ENCODE measurements at regions not wholly inside any gene's neighbourhood (a gene's known extent, or its start where the extent isn't known, plus 50 kb on each side); places are given as distances from the start of the nearest gene placed in this dataset.

DNA sequence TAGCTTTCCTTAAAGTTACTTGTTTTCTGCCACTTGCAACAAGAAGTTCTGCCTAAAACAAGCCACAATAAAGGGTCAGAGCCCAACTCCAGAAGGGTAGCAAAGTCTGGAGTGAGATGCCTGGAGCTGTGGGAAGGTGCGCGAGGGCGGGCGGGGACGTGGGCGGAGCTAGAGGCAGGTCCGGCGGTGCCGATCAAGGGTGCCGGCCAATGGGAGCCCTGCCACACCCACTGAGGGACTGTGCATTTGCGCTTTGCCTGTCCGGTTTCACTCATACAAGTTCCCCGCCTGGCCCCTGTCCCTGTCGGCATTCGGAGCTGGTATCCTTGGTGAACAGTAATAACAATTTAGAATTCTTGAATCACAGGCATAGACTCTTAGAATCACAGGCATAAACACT is 732.4 kb downstream of the MATN1 start:
- in situ Hi-C loops (cut with MboI; ENCODE audit: low sequenced_read_pairs), result no loop called here
- no peaks in the 10 kb centered on the region for H3K9me3 ChIP-seq
- no peak overlapping the region for H3K4me3 ChIP-seq
- no peaks in the 10 kb centered on the region for H3K4me1 ChIP-seq
- no peaks in the 10 kb centered on the region for H3K36me3 ChIP-seq (replicated peaks)
- no peaks in the 10 kb centered on the region for H3K27me3 ChIP-seq (ENCODE audit: low read depth)
- DNase-seq (ENCODE audit: low spot score in 2 of 2), result no peak

DNA sequence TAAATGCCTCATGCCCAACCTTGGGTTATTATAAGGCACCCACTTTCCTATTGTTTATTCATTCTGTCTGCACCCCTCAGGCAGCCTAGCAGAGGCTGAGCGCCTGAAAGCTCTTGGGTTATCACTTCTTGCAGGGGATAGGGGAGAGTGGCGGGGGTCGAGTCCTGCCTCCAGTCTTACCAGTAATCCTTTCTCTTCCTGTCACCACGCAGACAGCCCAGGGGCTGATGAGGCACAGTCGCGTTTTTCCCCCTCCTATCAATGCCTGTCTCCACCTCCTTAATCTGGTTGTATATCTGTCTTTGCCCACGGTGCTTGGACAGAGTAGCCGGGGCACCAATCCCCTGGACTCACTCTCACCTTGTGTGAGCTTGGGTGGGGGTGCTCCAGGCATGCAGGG is 733.1 kb downstream of the MATN1 start:
- Histone ChIP-seq H3K4me3 (no peak overlapping the region), H3K9me3 (no peaks in the 10 kb centered on the region), H3K27me3 (ENCODE audit: low read depth) (no peaks in the 10 kb centered on the region), H3K36me3 (replicated peaks) (no peaks in the 10 kb centered on the region), H3K4me1 (no peaks in the 10 kb centered on the region)
- in situ Hi-C loops (cut with MboI; ENCODE audit: low sequenced_read_pairs), result no loop called here
- no peak for DNase-seq (ENCODE audit: low spot score in 2 of 2)

DNA sequence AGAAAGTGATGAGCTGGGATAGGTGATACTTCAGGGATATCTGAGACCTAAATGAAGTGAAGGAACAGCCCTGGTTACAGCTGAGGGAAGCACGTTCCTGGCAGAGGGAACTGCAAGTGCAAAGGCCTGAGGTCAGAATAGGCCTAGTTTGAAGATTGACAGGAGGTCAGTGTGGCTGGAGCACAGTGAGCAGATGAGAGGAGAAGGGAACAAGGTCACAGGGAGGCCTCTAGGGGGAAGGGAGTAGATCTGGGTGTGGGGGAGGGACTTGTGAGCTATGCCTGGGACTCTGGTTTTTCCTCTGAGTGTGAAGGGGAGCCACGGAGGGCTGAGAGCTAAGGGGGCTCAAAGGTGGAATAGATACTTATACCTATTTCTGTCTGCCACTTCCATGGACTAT is 736.4 kb downstream of the MATN1 start:
- in situ Hi-C loops (cut with MboI; ENCODE audit: low sequenced_read_pairs), result no loop called here
- H3K36me3 ChIP-seq (replicated peaks), result no peaks in the 10 kb centered on the region
- no peaks in the 10 kb centered on the region for H3K4me1 ChIP-seq
- H3K27me3 ChIP-seq (ENCODE audit: low read depth), result no peaks in the 10 kb centered on the region
- H3K4me3 ChIP-seq, result no peak overlapping the region
- H3K9me3 ChIP-seq, result no peaks in the 10 kb centered on the region
- no peak for DNase-seq (ENCODE audit: low spot score in 2 of 2)

DNA sequence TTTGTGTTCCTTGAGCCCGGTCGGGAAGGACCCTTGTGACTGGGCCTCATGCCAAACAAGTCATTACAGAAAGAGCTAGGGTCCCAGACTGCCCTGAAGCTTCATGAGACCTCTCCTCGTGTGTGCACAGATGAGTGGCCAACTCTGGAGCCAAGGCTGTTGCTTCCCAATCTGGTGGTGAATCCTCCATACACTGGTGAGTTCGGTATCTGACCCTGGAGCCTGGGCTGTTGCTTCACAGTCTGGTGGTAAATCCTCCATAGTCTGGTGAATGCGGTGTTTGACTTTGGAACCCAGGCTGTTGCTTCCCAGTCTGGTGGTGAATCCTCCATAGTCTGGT is 737.8 kb downstream of the MATN1 start:
- no peaks in the 10 kb centered on the region for H3K9me3 ChIP-seq
- in situ Hi-C loops (cut with MboI; ENCODE audit: low sequenced_read_pairs), result no loop called here
- no peaks in the 10 kb centered on the region for H3K36me3 ChIP-seq (replicated peaks)
- no peaks in the 10 kb centered on the region for H3K4me1 ChIP-seq
- no peak for DNase-seq (ENCODE audit: low spot score in 2 of 2)
- H3K27me3 ChIP-seq (ENCODE audit: low read depth), result no peaks in the 10 kb centered on the region; the same call in 1 of the 2 replicates
- no peak overlapping the region for H3K4me3 ChIP-seq

DNA sequence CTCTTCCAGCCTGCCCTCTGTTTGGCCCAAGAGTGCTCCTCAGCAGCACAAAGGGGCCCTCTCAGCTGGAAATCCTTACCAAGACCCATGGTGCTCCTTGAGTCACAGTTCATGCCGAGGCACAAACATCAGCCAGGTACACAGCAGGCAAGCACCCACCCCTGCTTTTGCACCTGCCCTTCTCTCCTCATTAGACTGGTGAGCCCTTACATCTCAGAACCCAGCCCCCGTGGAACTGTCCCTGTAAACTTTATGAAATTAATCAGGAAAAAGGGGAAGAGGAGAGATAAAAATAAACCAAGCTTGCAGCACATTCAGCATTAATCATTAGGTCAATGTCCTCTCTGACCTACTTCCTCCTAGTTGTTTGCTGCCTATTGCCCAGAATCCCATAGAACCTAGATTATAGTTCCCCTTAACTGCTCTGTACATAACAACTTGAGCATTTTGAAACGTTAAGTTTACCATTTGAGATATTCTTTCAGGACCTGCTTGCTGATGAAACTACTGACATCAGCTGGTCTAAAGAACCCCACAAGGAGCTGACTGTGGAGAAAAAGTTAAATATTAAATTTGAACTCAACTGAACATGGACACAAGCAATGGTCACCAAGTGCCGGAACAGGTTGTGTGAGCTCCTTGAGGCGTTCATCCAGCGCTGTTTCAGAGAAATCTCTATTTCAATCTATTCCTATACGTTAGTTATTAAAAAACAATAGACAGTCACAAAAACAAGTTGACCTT is 738.4 kb downstream of the MATN1 start:
- DNase-seq (ENCODE audit: low spot score in 2 of 2), result no peak
- in situ Hi-C loops (cut with MboI; ENCODE audit: low sequenced_read_pairs), result no loop called here
- Histone ChIP-seq H3K27me3 (ENCODE audit: low read depth) (peaks cover 1% of the 10 kb centered on the region; the same call in 1 of the 2 replicates), H3K36me3 (replicated peaks) (no peaks in the 10 kb centered on the region), H3K4me1 (no peaks in the 10 kb centered on the region), H3K9me3 (no peaks in the 10 kb centered on the region), H3K4me3 (no peak overlapping the region)

DNA sequence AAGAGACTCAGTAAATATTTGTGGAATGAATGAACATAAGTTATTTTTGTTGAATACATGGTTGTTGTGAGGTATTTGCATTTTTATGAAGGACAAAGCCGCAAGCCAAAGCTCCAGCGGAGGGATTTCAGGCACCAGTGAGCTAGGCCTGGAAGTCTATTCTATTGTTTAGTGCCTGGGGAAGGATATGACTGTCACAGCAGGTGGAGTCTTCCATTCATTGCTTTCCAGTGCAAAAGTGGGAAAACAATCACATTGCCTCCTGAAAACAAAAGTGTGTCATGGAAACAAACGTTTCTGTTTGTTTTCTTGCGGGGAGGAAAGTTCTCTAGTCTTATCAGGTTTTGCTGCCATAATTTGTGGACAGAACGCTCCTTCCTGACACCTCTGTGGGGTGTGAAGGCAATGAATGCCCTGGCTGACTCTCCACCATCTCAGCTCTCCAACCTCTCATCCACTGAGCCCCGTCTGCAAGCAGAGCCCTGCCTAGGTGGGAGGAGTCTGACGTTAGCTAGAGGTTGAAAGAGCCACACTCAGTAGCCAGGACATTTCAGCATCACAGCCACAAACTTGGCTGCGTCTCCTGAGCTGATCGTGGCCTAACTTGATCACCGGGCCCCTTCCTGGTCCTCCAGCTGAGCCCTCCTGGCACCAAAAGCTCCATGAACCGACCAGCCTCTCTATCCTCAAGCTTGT is 739.1 kb downstream of the MATN1 start:
- peaks cover 2% of the 10 kb centered on the region; the same call in 1 of the 2 replicates for H3K27me3 ChIP-seq (ENCODE audit: low read depth)
- H3K36me3 ChIP-seq (replicated peaks), result no peaks in the 10 kb centered on the region
- no peaks in the 10 kb centered on the region for H3K4me1 ChIP-seq
- in situ Hi-C loops (cut with MboI; ENCODE audit: low sequenced_read_pairs), result no loop called here
- no peak overlapping the region for H3K4me3 ChIP-seq
- H3K9me3 ChIP-seq, result no peaks in the 10 kb centered on the region
- no peak for DNase-seq (ENCODE audit: low spot score in 2 of 2)

DNA sequence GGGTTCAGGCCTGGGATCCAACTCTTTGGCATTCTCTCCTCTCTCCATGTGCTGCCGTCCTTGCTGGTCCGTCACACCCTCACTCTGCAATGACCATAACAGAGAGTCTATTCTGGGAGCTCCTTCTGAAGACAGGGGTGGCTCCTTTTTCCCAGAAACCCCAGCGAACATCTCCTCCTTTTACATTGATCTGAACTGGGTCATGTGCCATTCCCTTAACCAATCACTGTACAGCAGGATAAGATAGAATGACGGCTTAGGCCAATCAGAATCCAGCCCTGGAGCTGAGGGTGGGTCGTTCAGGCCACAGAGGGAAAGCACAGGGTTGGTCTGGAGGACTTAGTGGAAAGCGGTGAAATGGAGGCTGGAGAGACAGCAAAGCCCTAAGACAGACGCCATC is 740.1 kb downstream of the MATN1 start:
- Histone ChIP-seq H3K36me3 (replicated peaks) (no peaks in the 10 kb centered on the region), H3K27me3 (ENCODE audit: low read depth) (peaks cover 2% of the 10 kb centered on the region; the same call in 1 of the 2 replicates), H3K9me3 (no peaks in the 10 kb centered on the region), H3K4me3 (no peak overlapping the region), H3K4me1 (no peaks in the 10 kb centered on the region)
- in situ Hi-C loops (cut with MboI; ENCODE audit: low sequenced_read_pairs), result no loop called here
- no peak for DNase-seq (ENCODE audit: low spot score in 2 of 2)

DNA sequence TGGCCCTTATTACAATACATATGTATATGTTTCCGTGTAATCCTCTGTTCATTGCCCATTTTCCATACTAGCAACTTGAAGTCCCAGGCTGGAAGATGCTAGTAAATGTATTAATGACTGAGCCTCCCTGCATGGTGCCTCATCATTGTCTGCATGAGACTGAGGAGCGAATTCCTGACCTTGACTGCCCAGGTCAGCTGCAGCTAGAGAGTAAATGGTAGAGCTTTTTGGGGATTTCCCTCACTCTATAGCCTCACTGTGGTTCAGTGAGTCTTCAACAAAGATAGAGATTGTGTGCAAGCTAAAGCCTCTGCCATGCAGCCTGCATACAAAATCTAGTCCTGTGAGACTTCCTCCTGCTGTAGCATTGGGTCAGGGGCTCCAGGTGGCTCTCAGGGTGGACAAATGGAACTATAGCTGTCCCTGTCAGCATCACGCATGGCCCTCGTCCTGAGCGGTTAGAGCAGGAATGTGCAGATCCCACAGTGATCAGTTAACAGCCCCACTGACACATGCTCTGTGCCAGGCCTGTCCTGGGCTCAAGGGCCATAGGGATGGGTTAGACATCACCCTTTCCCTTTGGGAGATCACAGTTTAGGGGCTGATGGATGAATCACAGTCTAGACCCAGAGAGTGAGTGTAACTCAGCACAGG is 741.7 kb downstream of the MATN1 start:
- Histone ChIP-seq H3K4me3 (no peak overlapping the region), H3K36me3 (replicated peaks) (no peaks in the 10 kb centered on the region), H3K9me3 (no peaks in the 10 kb centered on the region), H3K4me1 (no peaks in the 10 kb centered on the region), H3K27me3 (ENCODE audit: low read depth) (peaks cover 2% of the 10 kb centered on the region; the same call in 1 of the 2 replicates)
- DNase-seq (ENCODE audit: low spot score in 2 of 2), result no peak
- in situ Hi-C loops (cut with MboI; ENCODE audit: low sequenced_read_pairs), result no loop called here

DNA sequence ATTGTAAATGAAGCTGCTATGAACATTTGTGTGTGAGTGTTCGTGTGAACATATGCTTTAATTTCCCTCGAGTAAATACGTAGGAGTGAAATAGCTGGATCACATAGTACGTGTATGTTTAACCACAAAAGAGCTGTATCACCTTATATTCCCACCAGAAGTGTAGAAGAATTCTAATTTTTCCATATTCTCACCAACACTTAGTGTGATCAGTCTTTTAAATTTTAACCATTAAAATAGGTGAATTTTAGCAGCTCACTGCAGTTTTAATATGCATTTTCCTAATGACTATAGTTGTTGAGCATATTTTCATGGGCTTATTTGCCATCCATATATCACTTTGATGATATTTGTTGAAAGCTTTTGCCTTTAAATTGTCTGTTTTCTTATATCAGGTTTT is 741.2 kb downstream of the PTPRU start:
- Histone ChIP-seq H3K27me3 (ENCODE audit: low read depth) (peaks cover 2% of the 10 kb centered on the region; the same call in 1 of the 2 replicates), H3K4me1 (peaks cover 10% of the 10 kb centered on the region; the same call in 1 of the 2 replicates), H3K36me3 (replicated peaks) (no peaks in the 10 kb centered on the region), H3K4me3 (no peak overlapping the region), H3K9me3 (no peaks in the 10 kb centered on the region)
- DNase-seq (ENCODE audit: low spot score in 2 of 2), result no peak
- in situ Hi-C loops (cut with MboI; ENCODE audit: low sequenced_read_pairs), result no loop called here

DNA sequence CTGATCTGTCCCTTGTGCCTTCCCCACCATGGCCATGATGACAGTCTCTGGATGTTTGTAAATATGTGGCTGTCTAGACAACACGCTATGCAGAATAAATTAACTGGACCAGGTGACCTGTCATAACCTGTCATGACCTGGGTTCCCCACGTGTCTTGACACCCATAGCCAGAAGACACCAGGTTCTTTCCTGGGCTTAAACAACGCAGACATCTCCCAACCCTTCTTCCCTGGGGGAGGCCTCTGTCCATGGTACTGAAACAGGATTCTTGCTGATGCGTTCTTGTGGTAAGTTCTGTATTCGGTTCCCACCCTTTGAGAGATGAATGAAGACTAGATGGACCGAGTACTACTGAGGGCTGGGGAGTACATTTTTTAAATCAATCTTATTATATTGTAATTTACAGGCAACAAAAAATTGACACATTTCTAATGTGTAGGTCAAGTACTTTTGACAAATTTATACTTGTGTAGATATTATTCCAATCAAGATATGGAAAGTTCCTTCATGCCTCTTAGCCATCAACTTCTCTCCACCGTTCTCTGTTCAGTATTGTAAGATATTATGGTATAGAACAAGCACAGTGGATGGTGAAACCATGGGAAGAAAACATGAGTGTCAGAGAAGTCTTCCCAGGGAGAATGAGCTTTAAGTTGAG is 738.8 kb downstream of the PTPRU start:
- H3K4me3 ChIP-seq, result no peak overlapping the region
- peaks cover 10% of the 10 kb centered on the region; the same call in 1 of the 2 replicates for H3K4me1 ChIP-seq
- peaks cover 2% of the 10 kb centered on the region; the same call in 1 of the 2 replicates for H3K27me3 ChIP-seq (ENCODE audit: low read depth)
- peak; percentile 36 to 66 for DNase-seq (ENCODE audit: low spot score in 2 of 2)
- H3K36me3 ChIP-seq (replicated peaks), result no peaks in the 10 kb centered on the region
- no peaks in the 10 kb centered on the region for H3K9me3 ChIP-seq
- in situ Hi-C loops (cut with MboI; ENCODE audit: low sequenced_read_pairs), result no loop called here

DNA sequence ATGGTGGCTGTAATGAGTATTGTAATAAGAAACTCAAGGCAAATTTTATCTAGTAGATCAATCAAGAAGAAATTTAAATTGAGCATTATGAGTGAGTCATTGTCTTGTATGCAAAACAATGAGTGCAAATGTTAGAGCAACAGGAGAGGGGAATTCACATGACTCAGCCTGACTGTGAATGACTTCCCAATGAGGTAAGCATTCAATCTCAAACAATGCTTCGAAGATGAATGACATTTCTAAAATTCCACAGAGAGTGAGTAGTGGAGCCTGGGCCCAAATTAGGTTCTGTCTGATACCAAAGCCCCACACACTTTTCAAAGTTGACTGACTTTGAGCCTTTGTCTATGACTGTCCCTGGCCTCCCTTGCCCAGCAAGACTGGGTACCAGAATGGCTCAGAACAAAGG is 738.0 kb downstream of the PTPRU start:
- no peaks in the 10 kb centered on the region for H3K27me3 ChIP-seq (ENCODE audit: low read depth)
- H3K9me3 ChIP-seq, result no peaks in the 10 kb centered on the region
- no peaks in the 10 kb centered on the region for H3K36me3 ChIP-seq (replicated peaks)
- DNase-seq (ENCODE audit: low spot score in 2 of 2), result peak in 1 of 2 experiments; percentile 43
- in situ Hi-C loops (cut with MboI; ENCODE audit: low sequenced_read_pairs), result no loop called here
- H3K4me3 ChIP-seq, result no peak overlapping the region
- peaks cover 10% of the 10 kb centered on the region; the same call in 1 of the 2 replicates for H3K4me1 ChIP-seq

DNA sequence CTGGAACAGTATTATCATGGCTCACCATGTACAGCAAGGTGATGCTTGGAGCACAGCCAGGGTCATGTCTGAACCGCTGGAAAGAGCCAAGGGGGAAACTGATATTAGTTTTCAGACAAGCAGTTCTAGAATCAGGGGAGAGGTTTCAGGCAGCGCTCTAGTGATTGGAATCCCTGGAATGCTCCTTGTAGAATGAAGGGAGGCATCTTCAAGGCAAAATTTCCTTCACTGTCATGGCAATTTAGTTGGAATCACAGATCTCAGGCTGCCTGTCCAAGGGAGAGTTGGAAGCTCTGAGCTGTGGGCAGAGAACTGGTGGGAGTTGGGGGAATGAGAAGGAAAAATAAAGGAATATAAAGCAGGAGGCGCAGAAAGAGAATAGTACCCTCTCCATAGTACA is 737.1 kb downstream of the PTPRU start:
- in situ Hi-C loops (cut with MboI; ENCODE audit: low sequenced_read_pairs), result no loop called here
- no peak for DNase-seq (ENCODE audit: low spot score in 2 of 2)
- Histone ChIP-seq H3K9me3 (no peaks in the 10 kb centered on the region), H3K27me3 (ENCODE audit: low read depth) (no peaks in the 10 kb centered on the region), H3K4me3 (no peak overlapping the region), H3K36me3 (replicated peaks) (no peaks in the 10 kb centered on the region), H3K4me1 (peaks cover 10% of the 10 kb centered on the region; the same call in 1 of the 2 replicates)

DNA sequence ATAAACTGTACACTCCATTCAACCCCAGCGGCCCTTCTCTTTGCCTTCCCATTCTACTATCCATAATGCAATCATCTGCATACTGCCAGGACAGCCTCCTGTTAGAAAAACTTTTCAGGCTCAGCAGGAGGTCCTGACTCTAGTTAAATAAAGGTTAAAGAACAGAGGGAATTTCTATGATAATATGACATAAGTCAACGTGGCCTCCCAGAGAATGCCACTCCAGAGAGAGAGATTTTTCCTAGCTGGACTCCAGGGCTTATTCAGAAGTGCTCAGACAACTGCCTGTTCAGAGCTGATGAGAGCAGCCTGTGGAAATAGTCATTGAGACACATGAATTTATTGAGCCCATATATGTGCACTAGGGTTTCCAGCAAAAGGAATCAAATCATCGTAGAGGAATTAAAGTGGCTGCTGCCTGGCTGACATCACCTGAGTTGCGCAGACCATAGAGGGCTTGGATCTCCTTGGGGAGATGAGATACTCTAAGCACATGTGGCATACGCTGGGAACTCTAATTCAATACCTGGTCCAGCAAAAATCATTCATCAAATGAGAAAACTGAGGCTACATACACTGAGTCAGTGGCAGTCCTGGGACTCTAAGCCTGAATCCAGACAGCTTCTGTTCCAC is 736.2 kb downstream of the PTPRU start:
- H3K27me3 ChIP-seq (ENCODE audit: low read depth), result no peaks in the 10 kb centered on the region
- in situ Hi-C loops (cut with MboI; ENCODE audit: low sequenced_read_pairs), result no loop called here
- peaks cover 10% of the 10 kb centered on the region; the same call in 1 of the 2 replicates for H3K4me1 ChIP-seq
- no peak for DNase-seq (ENCODE audit: low spot score in 2 of 2)
- no peaks in the 10 kb centered on the region for H3K36me3 ChIP-seq (replicated peaks)
- H3K9me3 ChIP-seq, result no peaks in the 10 kb centered on the region
- H3K4me3 ChIP-seq, result no peak overlapping the region

Data from HAP-1 (cell line).